CD14-positive monocyte (primary cell): ENCODE measurements at regions not wholly inside any gene's neighbourhood (a gene's known extent, or its start where the extent isn't known, plus 50 kb on each side); places are given as distances from the start of the nearest gene placed in this dataset.
"Not testable (repeated sequence)": the region's sequence is repeated elsewhere in the genome, so short reads cannot be mapped to it uniquely, and the experiment has no call there.

ENCODE experiments used
- DNase-seq, 3 donors: peaks; one replicate each; pipeline ENCODE4 v3.0.0-alpha.2; 2011 to 2022
- H2AFZ ChIP-seq: 2 replicates; pipeline ENCODE4 v1.6.0; 2012; ENCODE audit warnings: mild to moderate bottlenecking, low read depth, low read length, inconsistent platforms; ENCODE audit not compliant: insufficient read depth, poor library complexity, severe bottlenecking
- H3K27ac ChIP-seq, 2 donors: 1 replicate in 1 of 2; 2 replicates in 1 of 2; pipeline ENCODE4 v1.5.1; 2012 to 2013; ENCODE audit warnings: low read length in 2 of 2, control low read depth in 1 of 2, inconsistent platforms in 1 of 2, low read depth in 1 of 2, mild to moderate bottlenecking in 1 of 2
- H3K27me3 ChIP-seq, 2 donors: one replicate each; pipeline versions ENCODE4 v1.6.0 to v1.6.1; 2011 to 2013; ENCODE audit warnings: low read length in 2 of 2; ENCODE audit not compliant: control insufficient read depth in 2 of 2, insufficient read depth in 2 of 2
- H3K36me3 ChIP-seq, 2 donors: replicated peaks in 1 of 2; 1 replicate in 1 of 2; 2 replicates in 1 of 2; pipeline versions ENCODE4 v1.5.1 to v1.6.1; 2012 to 2013; ENCODE audit warnings: low read length in 2 of 2, control low read depth in 1 of 2, inconsistent platforms in 1 of 2, mild to moderate bottlenecking in 1 of 2; ENCODE audit not compliant: insufficient read depth in 2 of 2, control insufficient read depth in 1 of 2
- H3K4me1 ChIP-seq, 2 donors: 1 replicate in 1 of 2; 2 replicates in 1 of 2; pipeline versions ENCODE4 v1.5.1 to v1.6.1; 2012 to 2013; ENCODE audit warnings: low read length in 2 of 2, control low read depth in 1 of 2, inconsistent platforms in 1 of 2, mild to moderate bottlenecking in 1 of 2, moderate library complexity in 1 of 2; ENCODE audit not compliant: insufficient read depth in 2 of 2, control insufficient read depth in 1 of 2
- H3K4me2 ChIP-seq: replicated peaks from 2 replicates; pipeline ENCODE3; 2012; ENCODE audit warnings: low read length, moderate library complexity, mild to moderate bottlenecking; ENCODE audit not compliant: poor library complexity, severe bottlenecking; ENCODE audit errors: extremely low read depth
- H3K4me3 ChIP-seq, 3 experiments: fragments of 200-600 bp in 1 of 3; sonication (generic) in 1 of 3; replicated peaks in 1 of 3; 1 replicate in 2 of 3; 2 replicates in 1 of 3; pipeline ENCODE4 v1.5.1; 2011 to 2013; ENCODE audit warnings: low read length in 3 of 3, mild to moderate bottlenecking in 3 of 3, control low read depth in 2 of 3, low read depth in 2 of 3, inconsistent platforms in 1 of 3, moderate library complexity in 1 of 3
- H3K79me2 ChIP-seq: 2 replicates; pipeline ENCODE4 v1.6.0; 2012; ENCODE audit warnings: mild to moderate bottlenecking, control low read depth, inconsistent platforms, low read length, moderate library complexity; ENCODE audit not compliant: insufficient read depth
- H3K9ac ChIP-seq: 2 replicates; pipeline ENCODE4 v1.6.0; 2017; ENCODE audit warnings: low read length, mild to moderate bottlenecking; ENCODE audit not compliant: insufficient read depth, poor library complexity, severe bottlenecking
- H3K9me3 ChIP-seq, 2 donors: replicated peaks in 1 of 2; 1 replicate in 1 of 2; 2 replicates in 1 of 2; pipeline versions ENCODE4 v1.5.1 to v1.6.1; 2012 to 2013; ENCODE audit warnings: low read length in 2 of 2, control low read depth in 1 of 2; ENCODE audit not compliant: control insufficient read depth in 1 of 2, insufficient read depth in 1 of 2
- H4K20me1 ChIP-seq: 2 replicates; pipeline ENCODE4 v1.6.0; 2012; ENCODE audit warnings: mild to moderate bottlenecking, low read length, control low read depth, moderate library complexity; ENCODE audit not compliant: insufficient read depth
- H3K27ac Mint-ChIP-seq, 7 donors: one replicate each; pipeline ENCODE4 v1.8.0; 2020; ENCODE audit warnings: mild to moderate bottlenecking in 7 of 7, mixed read lengths in 7 of 7, moderate library complexity in 6 of 7, inconsistent platforms in 2 of 7
- H3K27me3 Mint-ChIP-seq, 3 donors: one replicate each; pipeline ENCODE4 v1.8.0; 2021 to 2022; ENCODE audit warnings: low read depth in 3 of 3, mild to moderate bottlenecking in 3 of 3, mixed read lengths in 3 of 3, moderate library complexity in 3 of 3, inconsistent platforms in 1 of 3
- H3K36me3 Mint-ChIP-seq, 2 donors: one replicate each; pipeline ENCODE4 v1.8.0; 2020; ENCODE audit warnings: mixed read lengths in 2 of 2, inconsistent platforms in 1 of 2, mild to moderate bottlenecking in 1 of 2
- H3K4me1 Mint-ChIP-seq: one replicate; pipeline ENCODE4 v1.8.0; 2020; ENCODE audit warnings: mild to moderate bottlenecking, mixed read lengths
- H3K4me3 Mint-ChIP-seq, 2 donors: one replicate each; pipeline ENCODE4 v1.8.0; 2020; ENCODE audit warnings: mild to moderate bottlenecking in 2 of 2, mixed read lengths in 2 of 2, moderate library complexity in 1 of 2
- H3K9me3 Mint-ChIP-seq, 7 donors: one replicate each; pipeline ENCODE4 v1.8.0; 2020 to 2022; ENCODE audit warnings: mixed read lengths in 7 of 7, mild to moderate bottlenecking in 6 of 7, moderate library complexity in 6 of 7, inconsistent platforms in 2 of 7
- WGBS: methylation state at CpG from one replicate; pipeline ENCODE4 v1.1.5; 2013; ENCODE audit warnings: missing lambda C conversion rate; ENCODE audit not compliant: insufficient coverage; 5-methylcytosine and 5-hydroxymethylcytosine counted together
- intact Hi-C, 2 donors: fragments of 100-400 bp; cut with micrococcal nuclease; formaldehyde crosslinking; loops; one replicate each; pipeline versions ENCODE4 v1.15.0 to v1.15.1; 2023
- TF ChIP-seq, protein P1 (sequence below): fragments of 200-600 bp; IDR thresholded peaks from one replicate; pipeline ENCODE4 v1.8.0; 2022; ENCODE audit warnings: antibody characterized with exemption, mild to moderate bottlenecking

DNA sequence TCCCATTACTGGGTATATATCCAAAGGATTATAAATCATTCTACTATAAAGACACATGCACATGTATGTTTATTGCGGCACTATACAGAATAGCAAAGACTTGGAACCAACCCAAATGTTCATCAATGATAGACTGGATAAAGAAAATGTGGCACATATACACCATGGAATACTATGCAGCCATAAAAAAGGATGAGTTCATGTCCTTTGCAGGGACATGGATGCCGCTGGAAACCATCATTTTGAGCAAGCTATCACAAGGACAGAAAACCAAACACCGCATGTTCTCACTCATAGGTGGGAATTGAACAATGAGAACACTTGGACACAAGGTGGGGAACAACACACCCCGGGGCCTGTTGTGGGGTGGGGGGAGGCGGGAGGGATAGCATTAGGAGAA is 57.0 kb upstream of the NEUROD1 start:
- DNase-seq, H3K27me3 ChIP-seq, H3K4me1 ChIP-seq, intact Hi-C loops, H3K9me3 Mint-ChIP-seq, H3K9ac ChIP-seq, H3K4me3 ChIP-seq, H3K4me3 Mint-ChIP-seq, H2AFZ ChIP-seq, H3K4me2 ChIP-seq, H3K27ac ChIP-seq, H3K36me3 Mint-ChIP-seq, H3K27ac Mint-ChIP-seq, H3K4me1 Mint-ChIP-seq, H3K27me3 Mint-ChIP-seq, H3K36me3 ChIP-seq, H3K9me3 ChIP-seq, H3K79me2 ChIP-seq, H4K20me1 ChIP-seq: not testable (repeated sequence)
- no CpG with 5 or more reads among the region's 5 CpGs for WGBS

DNA sequence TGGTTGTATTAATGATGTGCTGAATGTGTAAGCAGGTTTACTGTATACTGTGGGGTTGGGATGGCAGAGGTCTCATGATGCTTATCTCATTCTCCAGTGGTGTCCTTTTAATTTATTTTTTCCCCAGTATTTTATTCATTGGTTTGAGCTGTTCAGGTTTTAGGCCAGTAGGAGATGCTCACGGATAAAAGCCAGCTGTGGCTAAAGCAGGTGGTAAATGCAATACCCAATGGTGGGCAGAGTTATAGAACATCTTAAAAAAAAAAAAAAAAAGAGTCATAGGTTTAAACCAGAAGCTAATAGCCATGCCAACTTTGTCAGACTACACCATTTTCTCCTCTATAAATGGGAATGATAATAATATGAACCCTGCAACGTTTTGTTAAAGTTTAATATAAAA is 57.8 kb upstream of the NEUROD1 start:
- Histone ChIP-seq H2AFZ (no peak overlapping the region), H3K4me3 (no peak overlapping the region), H3K9ac (no peak overlapping the region), H3K79me2 (no peaks in the 10 kb centered on the region), H3K27me3 (no peaks in the 10 kb centered on the region), H3K27ac (no peak overlapping the region), H4K20me1 (no peaks in the 10 kb centered on the region), H3K4me2 (no peak overlapping the region), H3K9me3 (no peaks in the 10 kb centered on the region), H3K36me3 (no peaks in the 10 kb centered on the region), H3K4me1 (no peaks in the 10 kb centered on the region)
- Mint-ChIP-seq H3K4me1 (no peaks in the 10 kb centered on the region), H3K27me3 (peaks cover 0 to 1% (median 0%) of the 10 kb centered on the region in 3 donors), H3K36me3 (no peaks in the 10 kb centered on the region), H3K27ac (no peak overlapping the region), H3K4me3 (no peak overlapping the region), H3K9me3 (peaks cover 0 to 6% (median 0%) of the 10 kb centered on the region in 7 donors)
- DNase-seq = no peak
- intact Hi-C loops = no loop called here
- WGBS = no CpG with 5 or more reads among the region's 2 CpGs
- TF ChIP-seq, protein P1, sequence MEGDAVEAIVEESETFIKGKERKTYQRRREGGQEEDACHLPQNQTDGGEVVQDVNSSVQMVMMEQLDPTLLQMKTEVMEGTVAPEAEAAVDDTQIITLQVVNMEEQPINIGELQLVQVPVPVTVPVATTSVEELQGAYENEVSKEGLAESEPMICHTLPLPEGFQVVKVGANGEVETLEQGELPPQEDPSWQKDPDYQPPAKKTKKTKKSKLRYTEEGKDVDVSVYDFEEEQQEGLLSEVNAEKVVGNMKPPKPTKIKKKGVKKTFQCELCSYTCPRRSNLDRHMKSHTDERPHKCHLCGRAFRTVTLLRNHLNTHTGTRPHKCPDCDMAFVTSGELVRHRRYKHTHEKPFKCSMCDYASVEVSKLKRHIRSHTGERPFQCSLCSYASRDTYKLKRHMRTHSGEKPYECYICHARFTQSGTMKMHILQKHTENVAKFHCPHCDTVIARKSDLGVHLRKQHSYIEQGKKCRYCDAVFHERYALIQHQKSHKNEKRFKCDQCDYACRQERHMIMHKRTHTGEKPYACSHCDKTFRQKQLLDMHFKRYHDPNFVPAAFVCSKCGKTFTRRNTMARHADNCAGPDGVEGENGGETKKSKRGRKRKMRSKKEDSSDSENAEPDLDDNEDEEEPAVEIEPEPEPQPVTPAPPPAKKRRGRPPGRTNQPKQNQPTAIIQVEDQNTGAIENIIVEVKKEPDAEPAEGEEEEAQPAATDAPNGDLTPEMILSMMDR = no peak
